Lower leg skin (tissue), 3 donors: ENCODE measurements at regions not wholly inside any gene's neighbourhood (a gene's known extent, or its start where the extent isn't known, plus 50 kb on each side); places are given as distances from the start of the nearest gene placed in this dataset.

Experiments
- CTCF ChIP-seq, 3 donors: fragments of 450-650 bp; IDR thresholded peaks; one replicate each; pipeline ENCODE4 v1.5.1; 2016; ENCODE audit warnings: antibody characterized with exemption in 3 of 3, mild to moderate bottlenecking in 3 of 3, moderate library complexity in 2 of 3
- POLR2A ChIP-seq, 2 donors: fragments of 450-650 bp; IDR thresholded peaks; one replicate each; pipeline ENCODE4 v1.6.1; 2016 to 2017; ENCODE audit warnings: antibody characterized with exemption in 2 of 2, mild to moderate bottlenecking in 1 of 2, moderate library complexity in 1 of 2

GRCh38 chr5:103774721-103775120 lies 212.1 kb upstream of the NUDT12 start:
- TF ChIP-seq CTCF (IDR thresholded peaks at IDR 0.05) (no peak), POLR2A (IDR thresholded peaks at IDR 0.05) (no peak)
